Omental fat pad (tissue), 3 donors: ENCODE measurements at regions not wholly inside any gene's neighbourhood (a gene's known extent, or its start where the extent isn't known, plus 50 kb on each side); places are given as distances from the start of the nearest gene placed in this dataset.

Source experiments
- ATAC-seq: fragments of 150-250 bp; one replicate; pipeline ENCODE4 v1.9.1; 2016; ENCODE audit warnings: mild to moderate bottlenecking, moderate library complexity; ENCODE audit not compliant: low FRiP score
- DNase-seq: peaks from one replicate; pipeline ENCODE4 v3.0.0-alpha.2; 2019; ENCODE audit warnings: low spot score
- TF ChIP-seq, protein P1 (sequence below), 3 donors: fragments of 450-650 bp; IDR thresholded peaks; one replicate each; pipeline ENCODE4 v1.5.1; 2016 to 2017; ENCODE audit warnings: antibody characterized with exemption in 3 of 3, mild to moderate bottlenecking in 3 of 3, moderate library complexity in 2 of 3

DNA sequence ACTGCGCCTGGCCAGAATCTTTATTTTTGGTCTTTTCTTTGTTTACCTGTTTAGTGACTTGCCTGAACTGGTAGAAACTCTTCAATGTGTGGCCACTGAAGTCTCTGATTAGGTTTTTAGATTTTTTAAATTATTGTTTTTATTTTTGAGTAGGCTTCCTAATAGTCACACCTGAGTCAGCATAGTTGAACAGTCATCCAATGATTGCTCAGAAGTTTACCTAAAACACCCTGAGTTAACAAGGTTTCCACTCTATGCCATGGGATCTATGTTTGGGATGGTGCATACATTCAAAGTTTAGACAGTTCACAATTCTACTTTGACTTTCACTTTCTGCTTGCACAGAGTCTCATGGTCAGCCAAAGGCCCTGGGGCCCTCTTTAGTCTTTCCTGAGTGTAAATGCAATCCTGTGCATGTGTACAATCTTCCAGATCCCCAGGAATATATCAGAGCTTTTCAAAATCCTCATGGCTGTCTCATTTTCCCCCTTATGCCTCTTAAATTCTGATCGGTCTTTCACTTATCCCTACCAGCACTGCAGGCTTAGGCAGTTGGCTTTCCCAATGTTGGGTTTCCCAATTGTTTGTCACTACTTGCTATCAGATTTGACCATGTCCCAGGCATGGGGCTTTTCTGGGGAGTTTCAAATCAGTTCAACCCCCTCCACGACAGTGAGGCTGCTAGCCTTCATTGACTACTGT is 114.4 kb upstream of the RAB3GAP2 start:
- TF ChIP-seq, protein P1, sequence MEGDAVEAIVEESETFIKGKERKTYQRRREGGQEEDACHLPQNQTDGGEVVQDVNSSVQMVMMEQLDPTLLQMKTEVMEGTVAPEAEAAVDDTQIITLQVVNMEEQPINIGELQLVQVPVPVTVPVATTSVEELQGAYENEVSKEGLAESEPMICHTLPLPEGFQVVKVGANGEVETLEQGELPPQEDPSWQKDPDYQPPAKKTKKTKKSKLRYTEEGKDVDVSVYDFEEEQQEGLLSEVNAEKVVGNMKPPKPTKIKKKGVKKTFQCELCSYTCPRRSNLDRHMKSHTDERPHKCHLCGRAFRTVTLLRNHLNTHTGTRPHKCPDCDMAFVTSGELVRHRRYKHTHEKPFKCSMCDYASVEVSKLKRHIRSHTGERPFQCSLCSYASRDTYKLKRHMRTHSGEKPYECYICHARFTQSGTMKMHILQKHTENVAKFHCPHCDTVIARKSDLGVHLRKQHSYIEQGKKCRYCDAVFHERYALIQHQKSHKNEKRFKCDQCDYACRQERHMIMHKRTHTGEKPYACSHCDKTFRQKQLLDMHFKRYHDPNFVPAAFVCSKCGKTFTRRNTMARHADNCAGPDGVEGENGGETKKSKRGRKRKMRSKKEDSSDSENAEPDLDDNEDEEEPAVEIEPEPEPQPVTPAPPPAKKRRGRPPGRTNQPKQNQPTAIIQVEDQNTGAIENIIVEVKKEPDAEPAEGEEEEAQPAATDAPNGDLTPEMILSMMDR (IDR thresholded peaks at IDR 0.05) = no peak
- ATAC-seq = no peak

GRCh38 chr1:220385158-220385557 is 112.9 kb upstream of the RAB3GAP2 start:
- no peak for DNase-seq
- ATAC-seq = no peak
- TF ChIP-seq, protein P1 (IDR thresholded peaks at IDR 0.05) = no peak

More for the DNA sequence above, 114.4 kb upstream of the RAB3GAP2 start:
- DNase-seq = no peak

- DNase-seq (no peak), ATAC-seq (no peak)
- TF ChIP-seq, protein P1 (IDR thresholded peaks at IDR 0.05) = no peak
Observed at GRCh38 chr1:220382994-220383393, 110.7 kb upstream of the RAB3GAP2 start.

- ATAC-seq = no peak
- DNase-seq = no peak
- TF ChIP-seq, protein P1 (IDR thresholded peaks at IDR 0.05) = no peak
Observed at GRCh38 chr1:220380885-220381284, 108.6 kb upstream of the RAB3GAP2 start.

- DNase-seq = no peak
- TF ChIP-seq, protein P1 (IDR thresholded peaks at IDR 0.05) = no peak
- ATAC-seq = no peak
Observed at GRCh38 chr1:220378571-220379302, 106.5 kb upstream of the RAB3GAP2 start.

- no peak for ATAC-seq
- DNase-seq = no peak
- TF ChIP-seq, protein P1 (IDR thresholded peaks at IDR 0.05) = no peak
Observed at GRCh38 chr1:220375715-220376114, 103.5 kb upstream of the RAB3GAP2 start.

GRCh38 chr1:220374449-220374848 is 102.2 kb upstream of the RAB3GAP2 start:
- no peak for ATAC-seq
- DNase-seq = no peak
- TF ChIP-seq, protein P1 (IDR thresholded peaks at IDR 0.05) = no peak
